A549 (cell line): ENCODE measurements at regions not wholly inside any gene's neighbourhood (a gene's known extent, or its start where the extent isn't known, plus 50 kb on each side); places are given as distances from the start of the nearest gene placed in this dataset.

Experiments used
- ATAC-seq, 2 experiments: fragments of 200-7000 bp in 1 of 2; fragments of >200 bp in 1 of 2; cut with Nextera tagmentation in 1 of 2; cut with Tn5 transposase in 1 of 2; 3 replicates each; pipeline versions ENCODE4 v1.8.0 to v1.9.1; 2018 to 2020; ENCODE audit warnings: mild to moderate bottlenecking in 1 of 2, moderate library complexity in 1 of 2
- CTCF ChIA-PET: fragments of 300-600 bp; sonication (Branson Sonifier 250); formaldehyde crosslinking; extraction: SDS; loops from one replicate; lab custom pipeline; 2021; ENCODE audit warnings: antibody characterized with exemption, inconsistent platforms; lab: Yijun Ruan, JAX
- POLR2A ChIA-PET: fragments of 350-600 bp; formaldehyde crosslinking; extraction: SDS; loops from one replicate; lab custom pipeline; 2021; ENCODE audit warnings: antibody characterized with exemption, inconsistent platforms; lab: Yijun Ruan, JAX
- DNase-seq, 2 experiments: peaks; one replicate each; pipeline versions ENCODE4 v3.0.0 to v3.0.0-alpha.2; 2011 to 2016; ENCODE audit warnings: low read depth in 1 of 2, low spot score in 1 of 2
- FAIRE-seq: peaks from 2 replicates; lab custom pipeline; 2011; peaks lifted over from hg19 to GRCh38; lab: Jason Lieb, UNC
- H3K27ac ChIP-seq, 2 experiments: fragments of >200 bp; sonication (Bioruptor Twin); formaldehyde crosslinking; 3 replicates each; pipeline ENCODE4 v1.5.1; 2016 to 2017
- H3K4me1 ChIP-seq: fragments of >200 bp; sonication (Bioruptor Twin); formaldehyde crosslinking; 3 replicates; pipeline ENCODE4 v1.6.1; 2016
- H3K4me2 ChIP-seq: fragments of >200 bp; sonication (Bioruptor Twin); formaldehyde crosslinking; 3 replicates; pipeline ENCODE4 v1.6.1; 2016
- H3K4me3 ChIP-seq: fragments of >200 bp; sonication (Bioruptor Twin); formaldehyde crosslinking; 3 replicates; pipeline ENCODE4 v1.5.1; 2016
- H3K9me3 ChIP-seq: fragments of >200 bp; sonication (Bioruptor Twin); formaldehyde crosslinking; 3 replicates; pipeline ENCODE4 v1.6.1; 2016
- BHLHE40 ChIP-seq: IDR thresholded peaks from 2 replicates; pipeline ENCODE4 v1.6.1; 2012; ENCODE audit warnings: low read depth, low read length, inconsistent platforms
- CBX8 ChIP-seq: fragments of 200-600 bp; sonication (generic); IDR thresholded peaks from 2 replicates; pipeline ENCODE4 v1.6.1; 2016
- CHD2 ChIP-seq: fragments of 150-350 bp; IDR thresholded peaks from 2 replicates; pipeline ENCODE4 v1.6.1; 2014; ENCODE audit warnings: low read length; ENCODE audit not compliant: partially characterized antibody
- CHD4 ChIP-seq: fragments of 200-600 bp; sonication (generic); IDR thresholded peaks from 2 replicates; pipeline ENCODE4 v1.6.1; 2016; ENCODE audit warnings: antibody characterized with exemption, mild to moderate bottlenecking, borderline replicate concordance
- EHF ChIP-seq: fragments of 250-450 bp; sonication (Bioruptor Pico); IDR thresholded peaks from 2 replicates; pipeline ENCODE4 v1.5.0; 2020; ENCODE audit warnings: mild to moderate bottlenecking
- EP300 ChIP-seq, 2 experiments: fragments of >200 bp; sonication (Bioruptor Twin); formaldehyde crosslinking; IDR thresholded peaks; 2 replicates in 1 of 2; 3 replicates in 1 of 2; pipeline ENCODE4 v1.6.1; 2016 to 2017
- FOSL2 ChIP-seq, 2 experiments: fragments of 450-650 bp in 1 of 2; fragments of >200 bp in 1 of 2; sonication (Bioruptor Twin) in 1 of 2; formaldehyde crosslinking; IDR thresholded peaks; 2 replicates each; pipeline versions ENCODE4 v1.5.0 to v1.6.1; 2016 to 2020; ENCODE audit warnings: mild to moderate bottlenecking in 1 of 2, moderate library complexity in 1 of 2
- GATA3 ChIP-seq: IDR thresholded peaks from 2 replicates; pipeline ENCODE4 v1.6.1; 2012; ENCODE audit warnings: borderline replicate concordance
- HEYL ChIP-seq: fragments of 250-450 bp; sonication (Bioruptor Pico); IDR thresholded peaks from 2 replicates; pipeline ENCODE4 v1.8.0; 2021; ENCODE audit warnings: mild to moderate bottlenecking, moderate library complexity
- HOXA7 ChIP-seq: fragments of 250-450 bp; sonication (Bioruptor Pico); IDR thresholded peaks from 2 replicates; pipeline ENCODE4 v1.5.0; 2020; ENCODE audit warnings: mild to moderate bottlenecking, moderate library complexity
- HOXB5 ChIP-seq: fragments of 250-450 bp; sonication (Bioruptor Pico); IDR thresholded peaks from 2 replicates; pipeline ENCODE4 v1.5.0; 2020; ENCODE audit warnings: mild to moderate bottlenecking, moderate library complexity
- JUNB ChIP-seq: fragments of >200 bp; sonication (Bioruptor Twin); formaldehyde crosslinking; IDR thresholded peaks from 2 replicates; pipeline ENCODE4 v1.6.1; 2016
- KDM1A ChIP-seq: fragments of 200-600 bp; sonication (generic); IDR thresholded peaks from 2 replicates; pipeline ENCODE4 v1.6.1; 2016; ENCODE audit warnings: low read depth, mild to moderate bottlenecking
- NFE2L2 ChIP-seq: fragments of 150-350 bp; conservative IDR thresholded peaks from 2 replicates; pipeline ENCODE4 v1.6.1; 2014; ENCODE audit warnings: low read length
- PHF8 ChIP-seq: fragments of 200-600 bp; sonication (generic); IDR thresholded peaks from 2 replicates; pipeline ENCODE4 v1.6.1; 2016; ENCODE audit warnings: low read depth, mild to moderate bottlenecking, antibody characterized with exemption, moderate library complexity, borderline replicate concordance
- POLR2A ChIP-seq: IDR thresholded peaks from 2 replicates; pipeline ENCODE4 v1.6.1; 2012; ENCODE audit warnings: mild to moderate bottlenecking, low read length
- RAD21 ChIP-seq, 2 experiments: fragments of >200 bp in 1 of 2; sonication (Bioruptor Twin) in 1 of 2; formaldehyde crosslinking in 1 of 2; IDR thresholded peaks in 1 of 2; conservative IDR thresholded peaks in 1 of 2; 2 replicates in 1 of 2; 3 replicates in 1 of 2; pipeline ENCODE4 v1.6.1; 2012 to 2018; ENCODE audit warnings: inconsistent platforms in 1 of 2
- RCOR1 ChIP-seq: fragments of 150-350 bp; IDR thresholded peaks from 2 replicates; pipeline ENCODE4 v1.6.1; 2014; ENCODE audit warnings: antibody characterized with exemption, low read length, low read depth
- REST ChIP-seq: fragments of 200-600 bp; sonication (generic); IDR thresholded peaks from 2 replicates; pipeline ENCODE4 v1.6.1; 2016; ENCODE audit warnings: antibody characterized with exemption, mild to moderate bottlenecking, moderate library complexity
- SREBF2 ChIP-seq: fragments of 450-650 bp; IDR thresholded peaks from 2 replicates; pipeline ENCODE4 v1.6.1; 2014; ENCODE audit warnings: mild to moderate bottlenecking, moderate library complexity
- TP53 ChIP-seq: fragments of 250-450 bp; sonication (Bioruptor Pico); IDR thresholded peaks from 2 replicates; pipeline ENCODE4 v1.5.0; 2021; ENCODE audit warnings: mild to moderate bottlenecking, moderate library complexity
- ZFP36 ChIP-seq: fragments of 450-650 bp; IDR thresholded peaks from 2 replicates; pipeline ENCODE4 v1.6.1; 2014; ENCODE audit warnings: borderline replicate concordance; ENCODE audit not compliant: partially characterized antibody
- WGBS: methylation state at CpG from one replicate; pipeline ENCODE4 v1.1.6; 2017; ENCODE audit errors: missing lambda C conversion rate; 5-methylcytosine and 5-hydroxymethylcytosine counted together
- TF ChIP-seq, protein P1 (sequence below): fragments of 450-650 bp; IDR thresholded peaks from 2 replicates; pipeline ENCODE4 v1.6.1; 2014; ENCODE audit warnings: antibody characterized with exemption
- TF ChIP-seq, protein P2 (sequence below): fragments of >200 bp; sonication (Bioruptor Twin); formaldehyde crosslinking; IDR thresholded peaks from 3 replicates; pipeline ENCODE4 v1.6.1; 2016

- H3K9me3 ChIP-seq = peaks cover 3% of the 10 kb centered on the region; the same call in 1 of the 3 replicates
- TF ChIP-seq CBX8 (no peak), NFE2L2 (no peak), KDM1A (no peak), RCOR1 (no peak), PHF8 (no peak), SREBF2 (no peak), REST (no peak)
- TF ChIP-seq, protein P1, sequence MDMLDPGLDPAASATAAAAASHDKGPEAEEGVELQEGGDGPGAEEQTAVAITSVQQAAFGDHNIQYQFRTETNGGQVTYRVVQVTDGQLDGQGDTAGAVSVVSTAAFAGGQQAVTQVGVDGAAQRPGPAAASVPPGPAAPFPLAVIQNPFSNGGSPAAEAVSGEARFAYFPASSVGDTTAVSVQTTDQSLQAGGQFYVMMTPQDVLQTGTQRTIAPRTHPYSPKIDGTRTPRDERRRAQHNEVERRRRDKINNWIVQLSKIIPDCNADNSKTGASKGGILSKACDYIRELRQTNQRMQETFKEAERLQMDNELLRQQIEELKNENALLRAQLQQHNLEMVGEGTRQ = no peak
- TF ChIP-seq, all 56 proteins: peak for 0
- ChIA-PET CTCF (no interaction called here), POLR2A (no interaction called here)
- H3K4me2 ChIP-seq = no peak overlapping the region
- no peaks in the 10 kb centered on the region for H3K4me1 ChIP-seq
- ATAC-seq = no peak
- WGBS = 3% methylated on average over 2 of the region's 2 CpGs
- no peak overlapping the region for H3K27ac ChIP-seq
- no peak for FAIRE-seq
- no peak overlapping the region for H3K4me3 ChIP-seq
- DNase-seq = no peak
Measured at GRCh38 chr10:56927701-56928100, 566.6 kb upstream of the ZWINT start.

DNA sequence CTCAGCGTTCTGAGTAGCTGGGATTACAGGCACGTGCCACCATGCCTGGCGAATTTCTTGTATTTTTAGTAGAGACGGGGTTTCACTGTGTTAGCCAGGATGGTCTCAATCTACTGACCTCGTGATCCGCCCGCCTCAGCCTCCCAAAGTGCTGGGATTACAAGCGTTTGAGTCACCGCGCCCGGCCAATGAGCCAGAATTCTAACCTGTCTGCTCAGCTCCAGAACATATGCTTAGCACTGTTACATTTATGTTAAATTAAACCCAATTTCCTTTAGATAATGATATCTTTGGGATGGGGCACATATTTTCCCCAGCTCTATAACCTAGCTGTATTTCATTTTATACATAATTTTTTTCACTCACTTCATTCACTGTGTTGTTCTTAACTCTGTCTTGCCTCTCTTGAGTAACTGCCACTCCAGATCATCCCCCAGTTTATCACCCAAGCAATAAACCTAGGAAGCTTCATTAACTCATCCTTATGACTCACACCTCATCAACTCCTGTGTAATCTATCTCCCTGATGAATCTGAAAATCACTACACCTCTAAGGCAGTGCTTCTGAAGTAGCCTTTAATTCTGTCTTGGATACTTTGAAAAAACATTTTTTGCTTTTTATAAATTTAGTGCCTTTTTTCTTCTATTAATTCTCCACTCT is 559.7 kb upstream of the ZWINT start:
- 29% methylated on average over 11 of the region's 11 CpGs for whole genome bisulfite sequencing

DNA sequence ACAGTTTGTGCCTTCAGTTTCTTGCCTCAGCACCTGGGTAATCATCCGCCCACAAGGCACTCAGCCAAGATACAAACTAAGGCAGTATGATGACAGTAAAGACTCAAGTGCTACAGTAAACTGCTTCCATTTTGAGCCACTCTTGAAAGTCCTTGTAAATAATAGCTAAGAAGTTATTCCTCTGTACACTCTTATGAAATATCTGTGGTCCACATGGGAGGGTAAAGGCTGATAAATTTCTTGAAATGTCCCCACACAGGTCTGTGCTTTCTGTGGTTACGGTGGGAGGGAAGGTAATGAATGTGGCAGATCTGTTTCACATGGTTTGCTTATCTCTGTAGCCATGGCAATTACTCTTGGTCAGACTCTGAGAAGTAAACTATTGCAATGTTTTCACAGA is 551.0 kb upstream of the ZWINT start:
- DNase-seq = no peak
- Histone ChIP-seq H3K27ac (no peak overlapping the region), H3K4me1 (no peaks in the 10 kb centered on the region), H3K4me3 (no peak overlapping the region), H3K9me3 (no peaks in the 10 kb centered on the region), H3K4me2 (no peak overlapping the region)
- POLR2A ChIA-PET = no interaction called here
- WGBS = 34% methylated on average over 2 of the region's 2 CpGs
- CTCF ChIA-PET = no interaction called here
- TF ChIP-seq REST = no peak
- no peak for TF ChIP-seq CHD2
- no peak for TF ChIP-seq ZFP36
- no peak for TF ChIP-seq HEYL (CRISPR knock-in tag)
- TF ChIP-seq BHLHE40 = no peak
- no peak for TF ChIP-seq CHD4
- no peak for TF ChIP-seq TP53
- TF ChIP-seq JUNB = no peak
- TF ChIP-seq CBX8 = no peak
- TF ChIP-seq HOXA7 = no peak
- no peak for TF ChIP-seq HOXB5 (CRISPR knock-in tag)
- TF ChIP-seq, protein P2, sequence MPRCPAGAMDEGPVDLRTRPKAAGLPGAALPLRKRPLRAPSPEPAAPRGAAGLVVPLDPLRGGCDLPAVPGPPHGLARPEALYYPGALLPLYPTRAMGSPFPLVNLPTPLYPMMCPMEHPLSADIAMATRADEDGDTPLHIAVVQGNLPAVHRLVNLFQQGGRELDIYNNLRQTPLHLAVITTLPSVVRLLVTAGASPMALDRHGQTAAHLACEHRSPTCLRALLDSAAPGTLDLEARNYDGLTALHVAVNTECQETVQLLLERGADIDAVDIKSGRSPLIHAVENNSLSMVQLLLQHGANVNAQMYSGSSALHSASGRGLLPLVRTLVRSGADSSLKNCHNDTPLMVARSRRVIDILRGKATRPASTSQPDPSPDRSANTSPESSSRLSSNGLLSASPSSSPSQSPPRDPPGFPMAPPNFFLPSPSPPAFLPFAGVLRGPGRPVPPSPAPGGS = no peak
- TF ChIP-seq SREBF2 = no peak
- no peak for TF ChIP-seq POLR2A
- no peak for TF ChIP-seq FOSL2 (IDR thresholded peaks at IDR 0.05)
- no peak for TF ChIP-seq FOSL2 (CRISPR knock-in tag; IDR thresholded peaks at IDR 0.05)
- no peak for TF ChIP-seq EP300 (IDR thresholded peaks at IDR 0.05)
- TF ChIP-seq GATA3 = no peak
- TF ChIP-seq EHF = no peak
- no peak for TF ChIP-seq RAD21 (conservative IDR thresholded peaks at IDR 0.05 in 1 of 2, IDR thresholded peaks at IDR 0.05 in 1 of 2)
- FAIRE-seq = no peak
- no peak for ATAC-seq

More for the DNA sequence above, 559.7 kb upstream of the ZWINT start:
- no peaks in the 10 kb centered on the region for H3K4me1 ChIP-seq
- POLR2A ChIA-PET = no interaction called here
- DNase-seq = no peak
- 0 out of 3 replicates have a peak, but pooled peaks cover 3% of the 10 kb centered on the region for H3K9me3 ChIP-seq
- CTCF ChIA-PET = no interaction called here
- TF ChIP-seq CHD4 = no peak
- no peak for ATAC-seq
- H3K27ac ChIP-seq = no peak overlapping the region
- no peak for FAIRE-seq
- H3K4me3 ChIP-seq = no peak overlapping the region
- H3K4me2 ChIP-seq = no peak overlapping the region
